ENCODE measurements at regions not wholly inside any gene's neighbourhood (a gene's known extent, or its start where the extent isn't known, plus 50 kb on each side); places are given as distances from the start of the nearest gene placed in this dataset.

- intact Hi-C loops (cut with micrococcal nuclease) = no loop called here
- no TSS peak for BruUV-seq (replicated peaks)
- H4K20me1 ChIP-seq (replicated peaks; ENCODE audit: control insufficient read depth, extremely low read depth, insufficient read depth, low read length) = no peaks in the 10 kb centered on the region
- no peak overlapping the region for H3K9ac ChIP-seq (replicated peaks; ENCODE audit: extremely low read depth, insufficient read depth, low read length)
- no peaks in the 10 kb centered on the region for H3K27me3 ChIP-seq (ENCODE audit: control insufficient read depth in 2 of 2, insufficient read depth in 2 of 2, low read length in 2 of 2)
- no peak overlapping the region for H3K4me3 ChIP-seq (replicated peaks in 1 of 3; ENCODE audit: insufficient read depth in 1 of 3, low read depth in 1 of 3, low read length in 3 of 3)
- no peaks in the 10 kb centered on the region for H3K36me3 ChIP-seq (ENCODE audit: control insufficient read depth in 2 of 2, extremely low read depth in 1 of 2, insufficient read depth in 2 of 2, low read length in 2 of 2)
- H3K4me1 ChIP-seq (ENCODE audit: control insufficient read depth, extremely low read depth, insufficient read depth, low read length) = no peaks in the 10 kb centered on the region
- no peak for DNase-seq (ENCODE audit: low read depth, low spot score)
- ChIA-PET CTCF (no interaction called here), POLR2A (no interaction called here)
- dilution Hi-C loops (cut with MboI; ENCODE audit: extremely low pct_ligation_motif_present, low sequenced_read_pairs) = no loop called here
- FAIRE-seq = no peak
- H2AFZ ChIP-seq (ENCODE audit: low read depth, low read length) = no peak overlapping the region
- no peaks in the 10 kb centered on the region for H3K9me3 ChIP-seq (replicated peaks; ENCODE audit: control insufficient read depth, insufficient read depth, low read length)
- no peak overlapping the region for H3K27ac ChIP-seq (ENCODE audit: insufficient read depth, low read depth, low read length)
- H3K79me2 ChIP-seq (ENCODE audit: control insufficient read depth, insufficient read depth, low read length) = no peaks in the 10 kb centered on the region
- H3K9me1 ChIP-seq (replicated peaks; ENCODE audit: control insufficient read depth, extremely low read depth, insufficient read depth, low read length) = no peaks in the 10 kb centered on the region
- no peak overlapping the region for H3K4me2 ChIP-seq (ENCODE audit: insufficient read depth, low read length)
- TF ChIP-seq MYC (IDR thresholded peaks at IDR 0.05; ENCODE audit: low read depth, low read length) = no peak
- TF ChIP-seq GATA2 (IDR thresholded peaks at IDR 0.05; ENCODE audit: insufficient read depth, insufficient read length, low read depth, low read length) = no peak
- no peak for TF ChIP-seq MAX (IDR thresholded peaks at IDR 0.05; ENCODE audit: insufficient read depth, insufficient read length)
- TF ChIP-seq EZH2 (IDR thresholded peaks at IDR 0.05; ENCODE audit: borderline replicate concordance, low read depth, low read length, severe bottlenecking) = no peak
- TF ChIP-seq CTCF (IDR thresholded peaks at IDR 0.05; ENCODE audit: extremely low read depth in 1 of 2, insufficient read depth in 1 of 2, low read depth in 1 of 2, low read length in 2 of 2) = no peak
- TF ChIP-seq FOS (IDR thresholded peaks at IDR 0.05; ENCODE audit: borderline replicate concordance, insufficient read depth, low read length) = no peak
- no peak for TF ChIP-seq JUN (IDR thresholded peaks at IDR 0.05; ENCODE audit: borderline replicate concordance, insufficient read depth, insufficient read length, low read depth)
- TF ChIP-seq POLR2AphosphoS5 (IDR thresholded peaks at IDR 0.05; ENCODE audit: insufficient read depth, low read depth, low read length) = no peak
Measured at GRCh38 chr4:44928785-44929184, 202.4 kb upstream of the GNPDA2 start.

All from endothelial cell of umbilical vein (primary cell).